Germinal center (tissue), 1 donor: ENCODE measurements at regions not wholly inside any gene's neighbourhood (a gene's known extent, or its start where the extent isn't known, plus 50 kb on each side); places are given as distances from the start of the nearest gene placed in this dataset.

Experiments used
- DNase-seq: peaks from one replicate; pipeline ENCODE4 v3.0.0; 2012; ENCODE audit warnings: mixed read lengths, low spot score

DNA sequence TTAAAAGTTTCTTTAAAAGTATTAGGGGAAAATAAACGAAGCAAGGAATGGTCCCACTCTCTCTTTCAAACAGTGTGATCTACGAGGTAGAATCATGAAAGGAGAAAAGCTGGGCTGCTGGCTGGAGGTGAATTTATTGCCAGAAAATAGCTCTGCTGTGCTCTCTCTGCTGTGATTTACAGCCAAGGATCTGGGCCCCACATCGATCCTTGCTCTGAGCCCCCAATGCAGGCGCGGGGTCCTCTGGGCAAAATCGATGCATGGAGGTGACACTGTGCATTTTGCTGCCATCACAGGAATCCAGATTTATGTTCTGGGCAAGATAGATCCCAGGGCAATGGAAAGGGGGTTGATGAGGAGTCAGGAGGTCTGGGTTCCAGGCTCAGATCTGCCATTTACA lies 91.0 kb upstream of the GPR26 start:
- DNase-seq, result no peak

DNA sequence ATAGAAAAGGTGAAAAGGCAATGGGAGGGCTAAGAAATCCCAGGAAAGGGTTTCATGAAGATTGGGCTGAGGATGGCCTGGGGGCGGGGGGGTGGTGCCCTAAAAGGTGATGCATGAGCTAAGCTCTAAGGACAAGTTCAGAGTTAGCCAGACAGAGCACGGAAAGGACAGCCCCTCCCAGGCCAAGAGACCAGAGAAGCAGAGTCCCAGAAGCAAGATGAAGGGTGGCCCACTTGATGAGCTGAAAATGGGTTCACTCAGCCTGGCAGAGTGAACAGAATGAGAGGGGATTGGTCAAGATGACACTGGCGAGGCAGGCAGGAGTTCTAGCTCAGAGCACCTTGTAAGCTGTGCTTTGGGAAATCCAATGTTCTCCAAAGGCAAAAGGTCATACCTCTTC lies 89.4 kb upstream of the GPR26 start:
- no peak for DNase-seq

DNA sequence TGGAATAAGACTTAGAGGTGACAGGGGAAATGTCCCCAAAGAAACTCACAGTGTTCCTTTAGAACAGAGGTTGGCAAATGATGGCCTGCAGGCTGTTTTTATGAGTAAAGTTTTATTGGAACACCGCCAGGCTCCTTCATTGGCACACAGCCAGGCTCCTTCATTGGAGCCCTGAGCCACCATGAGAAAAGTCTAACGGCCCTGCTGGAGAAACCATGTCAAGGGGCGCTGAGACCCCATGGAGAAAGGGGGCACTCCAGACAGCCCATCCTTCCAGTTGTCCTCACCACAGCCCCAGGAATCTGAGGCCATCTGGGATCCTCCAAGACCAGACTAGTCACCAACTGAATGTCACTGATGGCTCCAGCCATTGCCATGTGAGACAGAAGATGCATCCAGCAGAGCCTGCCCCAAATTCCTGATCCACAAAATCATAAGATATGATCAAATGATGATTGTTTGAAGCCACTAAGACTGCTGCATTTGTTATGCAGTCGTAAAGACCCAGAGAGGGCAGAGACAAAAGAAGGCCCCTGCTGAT lies 88.2 kb upstream of the GPR26 start:
- no peak for DNase-seq

DNA sequence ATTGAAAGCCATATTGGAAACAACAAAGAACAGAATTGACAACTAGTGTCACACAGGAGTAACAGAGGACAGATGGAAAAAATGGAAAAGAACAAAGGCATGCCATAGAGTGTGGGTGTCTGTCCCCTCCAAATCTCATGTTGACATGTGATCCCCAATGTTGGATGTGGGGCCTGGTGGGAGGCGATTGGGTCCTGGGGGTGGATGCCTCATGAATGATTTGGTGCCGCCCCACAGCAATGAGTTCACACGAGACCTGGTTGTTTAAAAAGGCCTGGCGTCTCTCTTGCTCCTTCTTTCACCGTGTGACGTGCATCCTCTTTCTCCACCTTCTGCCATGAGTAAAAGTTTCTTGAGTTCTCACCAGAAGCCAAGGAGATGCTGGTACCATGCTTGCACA lies 87.4 kb upstream of the GPR26 start:
- DNase-seq, result no peak

DNA sequence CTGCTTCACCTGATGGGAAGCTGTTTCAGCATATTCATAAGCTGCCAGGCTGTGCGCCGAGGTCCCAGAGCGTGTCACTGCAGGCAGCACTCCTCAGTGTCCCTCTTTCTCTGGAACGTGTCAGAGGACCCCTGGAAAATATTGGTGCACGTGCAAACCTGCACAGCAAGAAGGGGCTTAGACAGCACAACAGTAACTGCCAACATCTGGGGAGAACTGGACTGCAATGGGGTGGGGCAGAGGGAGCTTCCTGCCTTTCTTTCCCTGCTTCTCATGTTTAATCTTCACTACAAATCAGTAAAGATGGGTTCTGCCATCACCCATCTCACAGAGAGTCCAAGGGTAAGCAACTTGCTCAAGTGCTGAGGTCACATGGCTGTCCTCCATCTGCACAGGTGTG lies 86.5 kb upstream of the GPR26 start:
- DNase-seq, result no peak

DNA sequence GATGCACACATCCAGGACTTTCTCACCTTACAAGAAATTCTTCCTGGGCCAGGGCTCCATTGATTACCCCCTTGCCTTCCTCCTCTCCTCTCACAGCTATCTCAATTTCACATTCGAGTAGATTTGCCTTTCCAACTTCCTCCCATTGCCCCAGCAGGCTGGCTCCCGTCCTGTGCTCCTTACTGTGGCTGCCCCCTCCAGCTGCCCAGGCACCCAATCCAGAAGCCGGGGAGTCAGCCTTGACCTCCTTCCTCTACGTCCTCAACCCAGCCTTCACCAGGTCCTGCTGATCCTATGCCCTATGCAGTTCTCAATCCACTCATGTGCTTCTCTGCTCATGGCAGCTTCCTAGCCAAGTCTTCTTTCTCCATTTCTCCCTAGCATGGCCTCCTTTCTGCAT lies 85.7 kb upstream of the GPR26 start:
- DNase-seq, result no peak

DNA sequence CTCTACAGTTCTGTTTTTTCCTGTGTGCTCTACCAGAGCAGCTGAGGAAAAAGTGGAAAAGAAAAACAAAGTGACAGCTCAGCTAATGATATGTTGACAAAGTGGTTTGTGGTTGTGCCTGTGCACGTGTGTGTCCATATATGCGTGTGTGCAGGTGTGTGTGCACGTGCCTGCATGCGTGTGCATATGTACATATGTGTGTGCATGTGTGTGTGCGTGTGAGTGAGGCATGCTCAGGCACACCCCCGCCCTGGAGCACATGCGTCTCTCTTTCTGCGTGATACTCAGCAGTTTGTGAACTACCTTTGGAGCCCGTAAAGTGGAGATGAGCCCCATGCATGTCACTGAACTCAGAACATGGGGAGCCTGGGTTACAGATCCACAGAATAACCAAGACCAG lies 84.5 kb upstream of the GPR26 start:
- DNase-seq, result no peak

DNA sequence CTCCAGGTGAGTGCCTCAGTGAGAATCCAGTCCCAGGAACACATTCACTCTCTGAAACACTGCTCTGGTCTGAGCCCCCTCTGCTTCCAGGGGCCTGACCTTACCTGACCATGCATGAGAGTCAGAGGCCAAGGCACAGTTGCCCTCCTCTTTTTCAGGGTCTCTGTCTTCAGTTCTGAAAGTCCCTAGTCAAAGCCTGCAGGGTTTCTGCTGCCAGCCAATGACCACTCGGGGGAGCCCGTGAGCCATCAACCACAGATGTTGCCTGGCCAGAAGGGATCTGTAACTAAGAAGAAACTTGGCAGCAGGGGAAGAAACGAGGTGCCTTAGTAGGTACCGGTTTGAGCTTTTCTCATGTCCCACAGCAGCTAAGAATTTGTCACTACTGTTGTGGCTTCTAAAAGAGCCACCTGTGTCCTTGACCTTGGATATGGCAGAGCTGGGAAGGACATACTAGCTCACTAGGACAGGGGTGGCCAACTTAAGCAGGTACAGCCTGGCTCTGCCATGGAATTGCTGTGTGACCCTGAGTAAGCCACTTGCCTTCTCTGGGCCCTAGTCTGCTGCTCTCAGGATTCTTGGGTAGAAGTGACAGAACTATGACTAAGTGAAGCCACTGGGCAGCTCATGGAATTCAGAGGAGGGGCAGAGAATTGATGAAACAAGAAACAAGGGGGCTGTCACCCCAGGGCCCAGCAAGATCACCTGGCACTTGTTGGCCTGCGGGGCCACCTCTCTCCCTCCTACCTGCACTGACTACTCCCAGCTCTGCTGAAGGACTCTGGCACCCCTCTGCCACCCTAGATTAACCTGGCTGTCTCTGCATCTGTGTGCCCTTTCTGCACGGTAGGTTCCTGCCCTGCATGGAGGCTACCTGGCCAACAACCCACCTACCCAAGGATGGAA lies 83.8 kb upstream of the GPR26 start:
- peak; percentile 70 for DNase-seq

DNA sequence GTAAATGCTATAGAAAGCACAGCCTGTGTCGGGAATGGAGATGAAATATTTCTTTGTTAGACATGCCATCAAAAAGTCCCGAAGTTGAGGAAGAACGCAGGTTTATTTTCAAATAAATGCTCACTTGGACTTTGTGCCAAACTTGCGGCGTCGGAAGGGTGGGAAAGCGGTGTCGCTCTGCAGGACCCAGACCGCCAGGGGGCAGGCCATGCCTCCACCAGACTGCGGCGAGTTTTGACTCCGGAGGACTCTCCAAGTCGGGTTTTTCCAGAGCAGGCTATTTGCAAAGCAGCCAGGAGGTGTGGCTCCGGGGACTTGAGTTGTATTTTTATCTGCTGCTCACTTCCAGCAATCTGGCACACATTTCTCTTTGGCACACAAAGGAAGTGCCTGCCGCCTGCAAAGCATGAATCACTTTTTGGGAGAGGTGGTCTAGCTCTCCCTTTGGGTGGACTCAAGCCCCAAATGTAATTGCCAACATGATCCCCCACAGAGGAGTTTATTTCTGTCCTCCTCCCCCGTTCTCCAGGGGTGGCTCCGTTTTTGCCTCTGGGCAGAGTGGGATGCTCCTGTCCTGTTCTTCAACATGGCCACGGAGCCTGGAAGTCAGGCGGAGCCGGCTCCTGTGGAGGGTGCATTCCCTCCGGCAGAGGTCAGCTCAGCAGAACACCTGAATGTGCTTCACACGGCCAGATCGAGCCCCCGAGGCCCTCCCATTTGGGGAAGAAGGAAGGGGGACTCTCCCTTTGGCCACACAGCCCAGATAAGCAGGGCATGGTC lies 82.3 kb upstream of the GPR26 start:
- DNase-seq, result peak; percentile 35

DNA sequence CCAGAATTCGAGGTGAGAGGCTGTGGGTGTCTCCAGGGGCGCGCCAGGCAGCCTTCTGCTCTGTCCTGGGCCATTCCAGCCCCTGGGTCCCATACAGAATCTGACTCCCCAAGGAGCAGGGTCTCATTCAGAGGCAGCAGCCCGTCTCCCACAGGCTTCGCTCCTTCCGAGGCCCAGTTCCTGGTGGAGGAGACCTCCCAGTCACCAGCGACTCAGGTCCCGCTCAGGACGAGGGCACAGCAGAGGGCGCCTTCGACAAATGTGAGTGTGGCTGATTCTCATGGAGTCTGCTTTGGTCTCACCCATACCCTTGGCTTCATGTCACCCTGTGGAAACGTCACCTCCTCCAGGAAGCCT lies 81.8 kb upstream of the GPR26 start:
- no peak for DNase-seq

DNA sequence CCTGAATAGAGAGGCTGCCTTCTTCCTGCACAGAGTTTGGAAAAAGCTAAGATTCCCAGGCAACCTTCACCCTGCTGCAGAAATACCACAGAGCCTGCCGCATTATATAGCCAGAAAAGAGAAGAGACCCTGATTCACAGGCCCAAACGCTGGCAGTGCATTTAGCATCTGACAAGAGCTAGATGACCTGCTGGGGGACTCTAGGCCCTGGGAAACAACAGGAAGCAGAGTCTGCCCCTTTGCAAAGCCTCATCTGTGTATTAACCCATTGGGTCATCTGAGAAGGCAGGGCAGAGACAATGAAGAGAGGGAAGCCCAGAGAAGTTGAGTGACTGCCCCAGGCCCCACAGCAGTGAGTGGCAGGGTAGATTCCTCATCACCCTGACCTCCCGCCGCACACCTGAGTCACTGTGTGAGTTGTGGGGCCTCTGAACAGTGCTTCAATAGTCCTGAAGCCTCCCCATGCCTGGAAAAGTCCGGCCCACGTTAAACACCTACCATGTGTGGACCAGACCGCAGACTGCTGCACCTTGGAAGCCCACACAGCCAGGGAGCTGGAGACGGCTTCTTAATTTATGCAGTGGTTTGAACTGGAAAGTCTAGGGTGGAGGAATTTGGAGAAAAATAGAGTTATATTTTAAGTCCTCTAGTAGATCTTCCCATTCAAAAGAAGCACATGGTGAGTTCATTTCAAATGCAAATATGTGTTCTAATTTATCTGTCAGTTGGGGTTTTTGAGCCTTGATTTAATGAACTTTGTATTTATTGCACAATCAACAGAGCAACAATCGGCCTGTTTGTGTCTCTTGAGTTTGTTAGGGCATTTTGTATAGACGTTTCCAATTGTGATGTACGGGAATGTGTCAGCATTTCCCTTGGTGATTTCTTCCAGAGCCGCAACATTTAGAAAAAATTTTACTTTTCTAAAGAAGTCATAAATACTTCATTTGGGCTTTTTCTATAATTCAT lies 80.4 kb upstream of the GPR26 start:
- no peak for DNase-seq

DNA sequence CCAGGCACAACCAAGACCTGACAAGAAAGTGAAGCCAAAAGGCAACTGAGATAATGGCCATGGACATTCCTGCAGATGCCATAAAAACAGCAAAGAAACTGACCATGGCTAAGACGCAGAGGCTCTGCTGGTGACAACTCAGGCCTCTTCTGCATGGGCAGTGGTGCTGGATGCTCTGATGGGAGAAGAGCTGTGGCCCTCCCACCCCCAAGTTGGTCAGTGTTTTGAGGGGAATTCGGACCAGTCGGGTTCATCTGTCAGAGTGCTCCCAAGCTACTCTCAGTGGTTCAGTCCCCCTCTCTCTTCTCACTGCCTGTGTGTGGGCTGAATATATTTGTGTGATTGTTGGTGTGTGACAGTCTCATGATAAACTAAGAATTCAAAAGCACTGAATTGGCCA lies 79.0 kb upstream of the GPR26 start:
- DNase-seq, result no peak

DNA sequence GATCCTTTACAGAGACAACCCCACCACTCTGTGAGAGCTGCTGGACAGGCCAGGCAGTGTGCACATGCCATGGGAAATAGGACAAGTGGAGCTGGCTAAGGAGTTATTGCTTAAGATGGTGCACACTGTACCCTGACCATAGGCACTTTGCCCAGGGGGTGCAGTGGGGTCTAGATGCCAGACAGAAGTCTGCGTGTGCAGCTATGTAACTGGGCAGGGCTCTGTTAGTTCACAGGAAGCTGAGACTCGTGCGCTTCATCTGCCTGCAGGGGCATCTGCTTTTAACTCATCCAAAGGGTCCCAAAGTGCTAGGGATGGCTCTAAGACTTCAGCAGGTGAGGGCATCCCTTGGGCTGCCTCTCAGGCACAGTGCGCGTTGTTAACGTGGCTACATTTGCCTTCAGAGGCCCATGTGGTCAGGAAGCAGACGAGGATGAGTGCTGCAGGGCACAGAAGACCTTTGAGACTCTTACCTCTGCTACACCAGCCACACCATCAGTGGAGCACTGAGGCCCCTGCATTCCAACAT lies 77.7 kb upstream of the GPR26 start:
- no peak for DNase-seq

DNA sequence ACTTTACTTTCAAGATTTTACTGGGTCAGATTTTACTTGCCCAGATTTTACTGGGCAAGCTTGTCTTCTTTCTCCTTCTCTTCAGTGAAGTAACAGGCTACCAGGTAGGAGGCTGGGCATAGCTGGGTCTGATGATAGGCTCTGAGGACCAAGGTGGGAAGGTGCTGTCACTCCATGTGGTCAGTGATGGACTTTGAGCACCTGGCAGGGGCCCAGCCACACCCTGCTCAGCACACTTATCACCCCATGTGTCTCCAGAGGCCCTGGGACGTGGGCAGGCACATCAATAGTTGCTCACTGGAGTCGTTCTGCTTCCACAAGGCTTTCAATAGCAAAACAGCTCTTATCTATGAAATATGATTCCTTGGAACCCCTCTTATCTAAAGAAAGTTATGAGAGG lies 70.5 kb upstream of the GPR26 start:
- DNase-seq, result no peak

DNA sequence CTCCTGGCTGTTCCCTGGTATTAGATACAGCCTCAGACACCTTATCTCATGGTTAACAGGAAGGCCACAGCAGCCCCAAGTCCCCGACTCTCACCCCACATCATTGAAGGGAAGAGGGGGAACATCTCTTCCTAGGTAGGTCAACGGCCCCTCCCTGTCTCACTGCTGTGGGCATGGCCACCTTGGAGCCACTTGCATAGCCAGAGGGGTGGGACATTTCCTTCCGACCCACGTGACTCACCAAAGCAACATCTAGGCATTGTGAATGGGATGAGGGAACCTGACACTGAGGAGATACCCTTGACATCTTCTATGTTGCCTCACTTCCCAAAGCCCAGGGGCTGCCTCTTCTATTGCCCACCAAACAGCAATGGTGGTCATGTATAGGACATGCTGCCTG lies 68.5 kb upstream of the GPR26 start:
- no peak for DNase-seq

DNA sequence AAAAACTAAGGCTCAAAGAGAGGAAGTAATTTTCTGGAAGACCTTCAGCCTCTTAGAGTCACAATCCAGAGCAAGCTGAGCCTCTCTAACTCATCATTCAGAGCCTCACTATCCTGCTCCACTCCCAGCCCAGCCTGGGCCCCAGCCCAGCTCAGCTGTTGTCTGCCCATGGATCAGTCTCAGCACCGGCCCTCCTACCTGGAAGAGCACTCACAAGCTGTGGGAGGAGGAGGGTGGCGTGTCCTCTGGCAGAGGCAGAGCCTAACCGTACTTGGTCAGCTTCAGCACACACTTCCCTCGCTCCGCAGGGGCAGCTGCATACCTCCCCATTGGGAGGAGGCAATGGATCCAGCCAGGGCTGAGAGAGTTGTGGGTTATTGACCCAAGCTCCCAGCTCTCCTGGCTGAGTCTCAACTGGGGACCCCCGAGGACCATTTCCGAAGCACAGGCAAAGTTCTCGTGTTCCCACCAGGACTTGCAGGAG lies 66.7 kb upstream of the GPR26 start:
- no peak for DNase-seq

DNA sequence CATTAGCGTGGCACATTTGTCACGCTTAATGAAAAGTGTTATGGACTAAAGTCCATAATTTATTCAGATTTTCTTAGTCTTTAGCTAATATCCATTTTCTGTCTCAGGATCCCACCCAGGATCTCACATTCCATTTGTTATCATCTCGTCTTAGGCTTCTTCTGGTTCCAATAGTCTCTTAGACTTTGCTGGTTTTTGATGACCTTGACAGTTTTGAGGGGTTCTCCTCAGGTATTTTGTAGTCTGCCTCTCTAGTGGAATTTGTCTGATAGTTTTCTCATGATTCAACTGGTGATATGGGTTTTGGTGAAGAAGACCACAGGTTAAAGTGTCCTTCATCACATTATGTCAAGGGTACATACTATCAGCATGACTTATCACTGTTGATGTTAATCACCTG lies 66.0 kb upstream of the GPR26 start:
- DNase-seq, result no peak

DNA sequence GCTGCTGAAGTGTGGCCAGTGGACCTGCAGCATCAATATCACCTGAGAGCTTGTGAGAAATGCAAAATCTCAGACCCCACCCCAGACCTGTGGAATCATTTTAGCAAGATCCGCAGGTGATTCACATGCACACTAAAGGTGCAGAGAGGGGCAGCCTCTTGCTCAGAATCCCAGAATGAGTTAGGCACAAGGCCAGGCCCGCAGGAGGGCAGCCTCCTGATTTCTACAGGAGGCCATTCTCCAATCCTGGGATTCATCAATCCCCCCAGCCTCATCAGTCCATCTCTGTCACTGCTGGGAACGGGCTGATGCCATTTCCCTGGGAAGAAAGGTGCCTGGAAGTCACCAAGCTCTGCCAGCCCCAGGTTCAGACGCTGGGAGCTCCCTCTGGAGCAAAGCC lies 63.0 kb upstream of the GPR26 start:
- DNase-seq, result no peak

DNA sequence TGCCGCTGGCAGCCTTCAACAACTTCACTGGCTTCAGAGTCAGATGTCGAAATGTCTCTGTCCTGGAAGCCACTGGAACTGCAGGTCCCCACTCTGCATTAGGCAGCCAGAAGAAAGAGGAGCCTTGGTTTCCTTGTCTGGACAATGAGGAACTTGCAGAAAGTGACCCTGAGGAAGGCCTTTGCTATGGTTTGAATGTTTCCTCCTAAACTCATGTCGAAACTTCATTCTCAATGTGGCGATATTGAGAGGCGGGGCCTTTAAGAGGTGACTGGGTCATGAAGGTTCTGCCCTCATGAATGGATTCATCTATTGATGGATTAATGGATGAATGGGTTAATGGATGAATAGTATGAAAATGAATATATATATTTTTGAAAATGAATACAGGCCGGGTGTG lies 61.6 kb upstream of the GPR26 start:
- DNase-seq, result no peak

DNA sequence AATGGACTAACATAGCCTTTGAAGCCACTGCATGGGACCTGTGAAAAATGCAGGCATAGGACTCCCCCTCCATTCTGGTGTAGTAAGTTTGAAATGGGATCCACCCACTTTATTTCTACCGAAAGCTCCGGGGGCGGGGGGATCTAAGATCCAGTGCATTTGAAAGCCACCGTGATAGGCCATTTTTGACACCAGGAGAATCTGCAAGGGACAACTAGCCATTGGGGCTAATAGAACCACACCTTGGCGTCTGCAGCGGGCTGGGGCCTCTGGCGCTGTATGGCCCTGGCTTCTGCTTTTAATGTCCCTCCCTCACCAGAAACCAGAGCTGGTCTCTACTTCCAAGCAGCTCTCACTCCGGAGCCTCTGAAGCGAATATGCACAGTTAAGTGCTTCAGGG lies 60.1 kb upstream of the GPR26 start:
- DNase-seq, result no peak

DNA sequence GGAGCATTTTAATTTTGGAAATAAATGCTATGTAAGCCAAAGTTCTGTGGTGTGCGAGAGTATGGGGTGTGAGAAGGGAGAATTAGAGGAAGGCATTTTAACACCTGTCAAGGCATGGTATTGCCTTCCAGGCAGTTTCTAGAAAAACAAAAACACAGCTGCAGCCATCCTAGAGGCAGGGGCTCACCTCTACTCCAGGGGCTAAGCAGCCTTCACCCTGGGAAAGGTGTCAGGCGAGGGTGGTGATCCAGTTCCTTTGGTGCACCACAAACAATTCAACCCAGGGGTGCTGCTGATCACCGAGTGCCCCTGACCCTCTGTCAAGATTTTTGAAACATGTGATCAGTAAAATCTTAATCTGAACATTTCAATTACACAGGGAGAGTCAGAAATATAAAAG lies 59.2 kb upstream of the GPR26 start:
- no peak for DNase-seq

DNA sequence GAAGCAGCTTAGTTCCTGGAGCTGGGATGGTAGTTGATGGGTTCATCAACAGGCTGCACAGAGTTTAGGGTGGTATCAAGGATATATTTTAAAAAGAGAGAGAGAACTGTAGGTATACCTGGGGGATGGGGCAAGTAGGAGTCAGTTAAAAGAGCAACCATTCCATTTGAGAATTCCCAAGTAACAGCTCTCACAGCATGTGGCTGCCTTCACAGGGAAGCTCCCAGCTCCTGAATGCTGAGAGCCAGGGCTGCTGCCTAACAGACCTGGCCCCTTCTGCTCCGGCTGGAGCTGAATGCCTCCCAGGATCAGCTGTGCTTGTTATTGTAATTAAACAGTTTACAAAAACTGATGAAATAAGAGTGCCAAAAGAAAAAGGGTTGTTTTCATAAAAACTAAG lies 58.8 kb upstream of the GPR26 start:
- no peak for DNase-seq
